H1 (cell line): ENCODE measurements at regions not wholly inside any gene's neighbourhood (a gene's known extent, or its start where the extent isn't known, plus 50 kb on each side); places are given as distances from the start of the nearest gene placed in this dataset.
A peak's percentile ranks its signal among the peaks of the same experiment; 100 is the strongest.

ENCODE experiments used
- CTCF ChIA-PET: fragments of 300-600 bp; sonication (Branson Sonifier 250); formaldehyde crosslinking; loops from one replicate; lab custom pipeline; 2021; ENCODE audit not compliant: partially characterized antibody; lab: Charles Lee
- POLR2A ChIA-PET: fragments of 300-600 bp; sonication (Branson Sonifier 250); formaldehyde crosslinking; loops from one replicate; lab custom pipeline; 2021; ENCODE audit warnings: inconsistent platforms; ENCODE audit not compliant: partially characterized antibody; lab: Charles Lee
- DNase-seq, 2 experiments: peaks; one replicate each; pipeline versions ENCODE4 v3.0.0 to v3.0.0-alpha.2; 2010 to 2022; ENCODE audit warnings: low spot score in 2 of 2, low read depth in 1 of 2, mixed read lengths in 1 of 2
- FAIRE-seq: peaks from 2 replicates; lab custom pipeline; 2011; peaks lifted over from hg19 to GRCh38; lab: Jason Lieb, UNC
- H2AFZ ChIP-seq: 2 replicates; pipeline ENCODE4 v1.8.1; 2012; ENCODE audit warnings: low read length, inconsistent platforms
- H2AK5ac ChIP-seq: 2 replicates; pipeline ENCODE4 v1.6.1; 2013; ENCODE audit warnings: low read depth, low read length
- H2BK120ac ChIP-seq: replicated peaks from 2 replicates; pipeline ENCODE3; 2013; ENCODE audit warnings: low read depth, low read length, inconsistent platforms
- H2BK12ac ChIP-seq: 2 replicates; pipeline ENCODE4 v1.6.1; 2013; ENCODE audit warnings: low read depth, low read length
- H2BK15ac ChIP-seq: 2 replicates; pipeline ENCODE4 v1.6.1; 2013; ENCODE audit warnings: low read length
- H2BK20ac ChIP-seq: 2 replicates; pipeline ENCODE4 v1.6.1; 2013; ENCODE audit warnings: low read length
- H2BK5ac ChIP-seq: 2 replicates; pipeline ENCODE4 v1.6.1; 2013; ENCODE audit warnings: low read depth, low read length
- H3K14ac ChIP-seq: 2 replicates; pipeline ENCODE4 v1.6.1; 2013; ENCODE audit warnings: inconsistent platforms; ENCODE audit not compliant: insufficient read length
- H3K18ac ChIP-seq: 2 replicates; pipeline ENCODE4 v1.6.1; 2013; ENCODE audit warnings: low read length; ENCODE audit errors: extremely low read depth
- H3K23ac ChIP-seq: 2 replicates; pipeline ENCODE4 v1.6.1; 2013; ENCODE audit warnings: inconsistent platforms; ENCODE audit not compliant: insufficient read length
- H3K23me2 ChIP-seq: 2 replicates; pipeline ENCODE4 v1.6.1; 2013; ENCODE audit warnings: low read depth, low read length
- H3K27ac ChIP-seq: 2 replicates; pipeline ENCODE4 v1.6.1; 2011; ENCODE audit warnings: low read depth, low read length, inconsistent platforms
- H3K27me3 ChIP-seq, 4 experiments: replicated peaks in 1 of 4; 1 replicate in 1 of 4; 2 replicates in 3 of 4; pipeline versions ENCODE4 v1.6.1 to v1.8.1; 2011 to 2013; ENCODE audit warnings: low read length in 3 of 4, mild to moderate bottlenecking in 3 of 4, inconsistent platforms in 2 of 4, mixed read lengths in 2 of 4, moderate library complexity in 1 of 4; ENCODE audit not compliant: control insufficient read depth in 3 of 4, insufficient read depth in 3 of 4; ENCODE audit errors: extremely low read depth in 1 of 4
- H3K36me3 ChIP-seq, 4 experiments: 2 replicates each; pipeline versions ENCODE4 v1.6.1 to v1.8.1; 2011 to 2013; ENCODE audit warnings: mild to moderate bottlenecking in 4 of 4, low read length in 3 of 4, moderate library complexity in 2 of 4, control low read depth in 1 of 4, inconsistent platforms in 1 of 4; ENCODE audit not compliant: insufficient read depth in 4 of 4, control insufficient read depth in 2 of 4
- H3K4ac ChIP-seq: replicated peaks from 2 replicates; pipeline ENCODE3; 2013; ENCODE audit warnings: low read length, low read depth, mixed read lengths, inconsistent platforms; ENCODE audit not compliant: insufficient read length
- H3K4me1 ChIP-seq, 4 experiments: replicated peaks in 1 of 4; 1 replicate in 1 of 4; 2 replicates in 3 of 4; pipeline versions ENCODE4 v1.6.1 to v1.8.1; 2011 to 2013; ENCODE audit warnings: low read length in 3 of 4, inconsistent platforms in 2 of 4, mixed read lengths in 1 of 4; ENCODE audit not compliant: insufficient read depth in 4 of 4, control insufficient read depth in 3 of 4
- H3K4me2 ChIP-seq, 2 experiments: 2 replicates each; pipeline versions ENCODE4 v1.6.1 to v1.8.1; 2011 to 2013; ENCODE audit warnings: low read depth in 2 of 2, low read length in 2 of 2, control low read depth in 1 of 2, inconsistent platforms in 1 of 2, mild to moderate bottlenecking in 1 of 2; ENCODE audit not compliant: insufficient read depth in 1 of 2
- H3K4me3 ChIP-seq, 4 experiments: fragments of 200-600, 300-600 bp in 1 of 4; sonication (generic), shearing (Covaris generic), sonication (Bioruptor Twin) in 1 of 4; 2 replicates each; pipeline versions ENCODE4 v1.5.1 to v1.8.1; 2011 to 2016; ENCODE audit warnings: low read length in 4 of 4, low read depth in 3 of 4, control low read depth in 2 of 4, inconsistent platforms in 2 of 4, mild to moderate bottlenecking in 2 of 4, mixed read lengths in 1 of 4, moderate library complexity in 1 of 4; ENCODE audit not compliant: insufficient read depth in 2 of 4; ENCODE audit errors: extremely low read depth in 1 of 4
- H3K56ac ChIP-seq: replicated peaks from 2 replicates; pipeline ENCODE3; 2013; ENCODE audit warnings: low read depth, mild to moderate bottlenecking, mixed read lengths, low read length, inconsistent platforms; ENCODE audit not compliant: insufficient read length
- H3K79me1 ChIP-seq: 2 replicates; pipeline ENCODE4 v1.6.1; 2013; ENCODE audit warnings: low read depth, low read length, control low read depth
- H3K79me2 ChIP-seq, 2 experiments: 2 replicates each; pipeline versions ENCODE4 v1.6.1 to v1.8.1; 2012 to 2013; ENCODE audit warnings: low read length in 2 of 2, mild to moderate bottlenecking in 2 of 2, inconsistent platforms in 1 of 2; ENCODE audit not compliant: insufficient read depth in 2 of 2, control insufficient read depth in 1 of 2
- H3K9ac ChIP-seq, 4 experiments: replicated peaks in 1 of 4; 1 replicate in 1 of 4; 2 replicates in 3 of 4; pipeline versions ENCODE4 v1.6.1 to v1.8.1; 2011 to 2013; ENCODE audit warnings: low read depth in 3 of 4, low read length in 3 of 4, control low read depth in 2 of 4, mild to moderate bottlenecking in 2 of 4, moderate library complexity in 2 of 4, inconsistent platforms in 1 of 4; ENCODE audit errors: extremely low read depth in 1 of 4
- H3K9me3 ChIP-seq, 2 experiments: 2 replicates each; pipeline versions ENCODE4 v1.6.1 to v1.8.1; 2012 to 2013; ENCODE audit warnings: mild to moderate bottlenecking in 2 of 2, moderate library complexity in 2 of 2, control low read depth in 1 of 2, inconsistent platforms in 1 of 2, low read depth in 1 of 2, low read length in 1 of 2, mixed read lengths in 1 of 2; ENCODE audit not compliant: insufficient read depth in 2 of 2
- H4K20me1 ChIP-seq, 2 experiments: replicated peaks in 1 of 2; 2 replicates each; pipeline versions ENCODE3 to v1.8.1; 2011 to 2013; ENCODE audit warnings: inconsistent platforms in 2 of 2, low read length in 2 of 2, mild to moderate bottlenecking in 1 of 2; ENCODE audit not compliant: insufficient read depth in 2 of 2, control insufficient read depth in 1 of 2
- H4K5ac ChIP-seq: 2 replicates; pipeline ENCODE4 v1.6.1; 2013; ENCODE audit warnings: low read length, low read depth, mixed read lengths, inconsistent platforms; ENCODE audit not compliant: insufficient read length
- H4K8ac ChIP-seq: 2 replicates; pipeline ENCODE4 v1.8.0; 2013; ENCODE audit warnings: mild to moderate bottlenecking, moderate library complexity, low read length, inconsistent platforms; ENCODE audit not compliant: insufficient read depth; ENCODE audit errors: extremely low read depth
- H4K91ac ChIP-seq: replicated peaks from 2 replicates; pipeline ENCODE3; 2013; ENCODE audit warnings: low read length, mixed read lengths, inconsistent platforms; ENCODE audit not compliant: insufficient read length
- BACH1 ChIP-seq: IDR thresholded peaks from 2 replicates; pipeline ENCODE4 v1.6.1; 2012; ENCODE audit warnings: low read length, improper control_type of control experiment
- CBX5 ChIP-seq: fragments of 300-800, 300-1000 bp; sonication (generic); IDR thresholded peaks from 2 replicates; pipeline ENCODE4 v1.7.1; 2016; ENCODE audit warnings: antibody characterized with exemption, low read length, low read depth
- CREB1 ChIP-seq: IDR thresholded peaks from 2 replicates; pipeline ENCODE4 v1.6.1; 2012; ENCODE audit warnings: inconsistent platforms
- JUN ChIP-seq: IDR thresholded peaks from 2 replicates; pipeline ENCODE4 v1.6.1; 2011; ENCODE audit warnings: low read depth, mild to moderate bottlenecking, improper control_type of control experiment, low read length
- RBBP5 ChIP-seq: IDR thresholded peaks from 2 replicates; pipeline ENCODE4 v1.7.1; 2012; ENCODE audit warnings: low read depth, mild to moderate bottlenecking, inconsistent platforms, low read length, moderate library complexity, borderline replicate concordance
- RNF2 ChIP-seq: fragments of 200-900, 300-1000 bp; sonication (generic); IDR thresholded peaks from 2 replicates; pipeline ENCODE4 v1.7.1; 2016; ENCODE audit warnings: borderline replicate concordance, low read depth, mild to moderate bottlenecking, antibody characterized with exemption, low read length; ENCODE audit not compliant: poor library complexity, severe bottlenecking; ENCODE audit errors: missing control alignments
- YY1 ChIP-seq: IDR thresholded peaks from 2 replicates; pipeline ENCODE4 v1.6.1; 2011; ENCODE audit warnings: low read depth, mild to moderate bottlenecking, low read length
- WGBS, 2 experiments: shearing (Covaris generic) in 1 of 2; methylation state at CpG; one replicate each; pipeline versions ENCODE4 v1.1.6 to v1.1.7; 2013 to 2015; ENCODE audit warnings: low lambda C conversion rate in 2 of 2, mixed read lengths in 2 of 2, inconsistent platforms in 1 of 2, low coverage in 1 of 2, missing lambda C conversion rate in 1 of 2; ENCODE audit not compliant: insufficient replicate concordance in 2 of 2, insufficient coverage in 1 of 2, insufficient read length in 1 of 2; ENCODE audit errors: extremely low coverage in 1 of 2, missing lambda C conversion rate in 1 of 2; 5-methylcytosine and 5-hydroxymethylcytosine counted together

GRCh38 chr2:19841918-19842693, 59.7 kb downstream of the TTC32 start:
- Histone ChIP-seq H3K4me2 (no peak overlapping the region), H3K4ac (no peak overlapping the region), H3K27me3 (no peaks in the 10 kb centered on the region), H3K36me3 (no peaks in the 10 kb centered on the region; a peak in 1 of 8 replicates), H3K23me2 (no peaks in the 10 kb centered on the region), H2AK5ac (no peak overlapping the region), H4K5ac (no peak overlapping the region), H2BK12ac (no peak overlapping the region), H3K27ac (no peak overlapping the region), H3K9ac (no peak overlapping the region), H4K91ac (no peak overlapping the region), H3K4me3 (no peak overlapping the region), H3K79me1 (no peaks in the 10 kb centered on the region), H2BK20ac (no peak overlapping the region), H2BK5ac (no peak overlapping the region), H2BK15ac (no peak overlapping the region), H2AFZ (no peak overlapping the region), H4K8ac (no peak overlapping the region), H3K56ac (no peak overlapping the region), H2BK120ac (no peak overlapping the region), H3K14ac (no peak overlapping the region), H3K79me2 (no peaks in the 10 kb centered on the region), H3K23ac (no peak overlapping the region), H3K18ac (no peak overlapping the region), H3K4me1 (no peaks in the 10 kb centered on the region), H3K9me3 (no peaks in the 10 kb centered on the region), H4K20me1 (no peaks in the 10 kb centered on the region)
- FAIRE-seq (no peak), DNase-seq (peak in 1 of 2 experiments; percentile 24)
- ChIA-PET POLR2A (no interaction called here), CTCF (interaction anchor here (1.0 kb wide), 2 partner anchors 10 to 18 kb away, joined by 3 to 5 read pairs; no protein-coding TSS in a partner anchor)
- no peak for TF ChIP-seq RNF2
- TF ChIP-seq CREB1: no peak
- TF ChIP-seq RBBP5: no peak
- TF ChIP-seq CBX5: no peak
- TF ChIP-seq BACH1: no peak
- TF ChIP-seq YY1: no peak
- TF ChIP-seq JUN: no peak
- 84% methylated on average over 9 of the region's 9 CpGs; no CpG with 5 or more reads in 1 of the 2 experiments for WGBS, 2 experiments
